DMS114 treated with DMSO at 0.1 percent for 48 hours (cell line): ENCODE measurements at regions not wholly inside any gene's neighbourhood (a gene's known extent, or its start where the extent isn't known, plus 50 kb on each side); places are given as distances from the start of the nearest gene placed in this dataset.

Experiments
- DNase-seq: peaks from one replicate; lab custom pipeline; 2025; ENCODE audit not compliant: unreplicated experiment; lab: John Stamatoyannopoulos, UW

- no peak for DNase-seq
These were observed 292.7 kb downstream of the RNF144A start for GRCh38 chr2:7209757-7210555.

GRCh38 chr2:7210712-7211111, 293.5 kb downstream of the RNF144A start:
- DNase-seq: no peak

GRCh38 chr2:7225848-7226247, 308.6 kb downstream of the RNF144A start:
- DNase-seq: no peak

- no peak for DNase-seq
These were observed 309.3 kb downstream of the RNF144A start for GRCh38 chr2:7226501-7226900.

- DNase-seq: no peak
These were observed 315.9 kb downstream of the RNF144A start for GRCh38 chr2:7233126-7233525.

- DNase-seq: no peak
These were observed 320.3 kb downstream of the RNF144A start for GRCh38 chr2:7237466-7237865.

- DNase-seq: no peak
These were observed 321.9 kb downstream of the RNF144A start for GRCh38 chr2:7239078-7239477.

- no peak for DNase-seq
These were observed 324.0 kb downstream of the RNF144A start for GRCh38 chr2:7241041-7241745.

- DNase-seq: no peak
These were observed 325.1 kb downstream of the RNF144A start for GRCh38 chr2:7242189-7242867.

- DNase-seq: no peak
These were observed 326.1 kb downstream of the RNF144A start for GRCh38 chr2:7243276-7243675.

- no peak for DNase-seq
These were observed 339.2 kb downstream of the RNF144A start for GRCh38 chr2:7256377-7256776.

GRCh38 chr2:7262727-7263126, 345.5 kb downstream of the RNF144A start:
- no peak for DNase-seq

GRCh38 chr2:7264791-7265190, 347.6 kb downstream of the RNF144A start:
- DNase-seq: no peak

GRCh38 chr2:7265286-7265685, 348.1 kb downstream of the RNF144A start:
- no peak for DNase-seq

GRCh38 chr2:7269106-7269643, 352.0 kb downstream of the RNF144A start:
- DNase-seq: no peak

GRCh38 chr2:7270011-7270431, 352.8 kb downstream of the RNF144A start:
- DNase-seq: no peak

GRCh38 chr2:7272210-7272609, 355.0 kb downstream of the RNF144A start:
- DNase-seq: no peak

GRCh38 chr2:7278984-7279383, 361.8 kb downstream of the RNF144A start:
- DNase-seq: no peak

GRCh38 chr2:7279421-7279949, 362.3 kb downstream of the RNF144A start:
- DNase-seq: no peak

- DNase-seq: no peak
These were observed 363.6 kb downstream of the RNF144A start for GRCh38 chr2:7280790-7281189.
